ENCODE measurements at regions not wholly inside any gene's neighbourhood (a gene's known extent, or its start where the extent isn't known, plus 50 kb on each side); places are given as distances from the start of the nearest gene placed in this dataset.

GRCh38 chr16:50988441-50988840, 162.6 kb downstream of the SALL1 start:
- TF ChIP-seq RAD21 (IDR thresholded peaks at IDR 0.05 in 1 of 2, conservative IDR thresholded peaks at IDR 0.05 in 1 of 2; ENCODE audit: low read depth in 2 of 2, low read length in 2 of 2) (no peak), POLR2A (IDR thresholded peaks at IDR 0.05; ENCODE audit: control extremely low read depth in 1 of 2, low read depth in 2 of 2, low read length in 2 of 2) (no peak), CTCF (IDR thresholded peaks at IDR 0.05; ENCODE audit: control extremely low read depth in 1 of 3, insufficient read depth in 1 of 3, low read depth in 1 of 3, low read length in 3 of 3) (no peak), MAX (IDR thresholded peaks at IDR 0.05) (no peak), CREB1 (IDR thresholded peaks at IDR 0.05) (no peak), ZNF274 (IDR thresholded peaks at IDR 0.05; ENCODE audit: borderline replicate concordance, extremely low read depth, low read length) (no peak), SP2 (IDR thresholded peaks at IDR 0.05; ENCODE audit: low read length) (no peak), ATF3 (IDR thresholded peaks at IDR 0.05; ENCODE audit: insufficient read depth, low read depth, low read length) (no peak), GABPA (IDR thresholded peaks at IDR 0.05; ENCODE audit: borderline replicate concordance, insufficient read depth, low read length) (no peak), POLR2AphosphoS5 (IDR thresholded peaks at IDR 0.05; ENCODE audit: low read depth, low read length) (no peak), CBX8 (IDR thresholded peaks at IDR 0.05; ENCODE audit: borderline replicate concordance, low read depth, low read length) (no peak)
